ENCODE measurements at regions not wholly inside any gene's neighbourhood (a gene's known extent, or its start where the extent isn't known, plus 50 kb on each side); places are given as distances from the start of the nearest gene placed in this dataset.

- DNase-seq (ENCODE audit: low read depth): no peak
- no peak overlapping the region for H3K4me3 ChIP-seq (ENCODE audit: low read depth, low read length)
- TF ChIP-seq CTCF (IDR thresholded peaks at IDR 0.05; ENCODE audit: insufficient read depth, low read depth, low read length, missing control alignments): no peak
These were observed 229.2 kb downstream of the PTTG2 start for GRCh38 chr4:38189445-38189844.

- no peak for TF ChIP-seq CTCF (IDR thresholded peaks at IDR 0.05; ENCODE audit: insufficient read depth, low read depth, low read length, missing control alignments)
- no peak for DNase-seq (ENCODE audit: low read depth)
These were observed 230.6 kb downstream of the PTTG2 start for GRCh38 chr4:38190717-38191178.

GRCh38 chr4:38192516-38192915 lies 232.3 kb downstream of the PTTG2 start:
- DNase-seq (ENCODE audit: low read depth): no peak
- TF ChIP-seq CTCF (IDR thresholded peaks at IDR 0.05; ENCODE audit: insufficient read depth, low read depth, low read length, missing control alignments): no peak
- H3K4me3 ChIP-seq (ENCODE audit: low read depth, low read length): no peak overlapping the region

More at GRCh38 chr4:38190717-38191178, 230.6 kb downstream of the PTTG2 start:
- no peak overlapping the region for H3K4me3 ChIP-seq (ENCODE audit: low read depth, low read length)

GRCh38 chr4:38193236-38193863 lies 233.2 kb downstream of the PTTG2 start:
- TF ChIP-seq CTCF (IDR thresholded peaks at IDR 0.05; ENCODE audit: insufficient read depth, low read depth, low read length, missing control alignments): no peak
- DNase-seq (ENCODE audit: low read depth): no peak
- H3K4me3 ChIP-seq (ENCODE audit: low read depth, low read length): no peak overlapping the region

- DNase-seq (ENCODE audit: low read depth): no peak
- H3K4me3 ChIP-seq (ENCODE audit: low read depth, low read length): no peak overlapping the region
- TF ChIP-seq CTCF (IDR thresholded peaks at IDR 0.05; ENCODE audit: insufficient read depth, low read depth, low read length, missing control alignments): no peak
These were observed 233.9 kb downstream of the PTTG2 start for GRCh38 chr4:38194047-38194602.

GRCh38 chr4:38195486-38195885 lies 235.3 kb downstream of the PTTG2 start:
- DNase-seq (ENCODE audit: low read depth): no peak
- TF ChIP-seq CTCF (IDR thresholded peaks at IDR 0.05; ENCODE audit: insufficient read depth, low read depth, low read length, missing control alignments): no peak
- H3K4me3 ChIP-seq (ENCODE audit: low read depth, low read length): no peak overlapping the region

- no peak for DNase-seq (ENCODE audit: low read depth)
- TF ChIP-seq CTCF (IDR thresholded peaks at IDR 0.05; ENCODE audit: insufficient read depth, low read depth, low read length, missing control alignments): no peak
- H3K4me3 ChIP-seq (ENCODE audit: low read depth, low read length): no peak overlapping the region
These were observed 235.7 kb downstream of the PTTG2 start for GRCh38 chr4:38195911-38196310.
